SH-SY5Y (cell line): ENCODE measurements at regions not wholly inside any gene's neighbourhood (a gene's known extent, or its start where the extent isn't known, plus 50 kb on each side); places are given as distances from the start of the nearest gene placed in this dataset.

Experiments used
- GATA2 ChIP-seq: IDR thresholded peaks from 2 replicates; pipeline ENCODE4 v1.6.1; 2011; ENCODE audit warnings: mild to moderate bottlenecking, low read depth, low read length
- GATA3 ChIP-seq: IDR thresholded peaks from 2 replicates; pipeline ENCODE4 v1.6.1; 2011; ENCODE audit warnings: low read depth, mild to moderate bottlenecking, low read length, moderate library complexity

DNA sequence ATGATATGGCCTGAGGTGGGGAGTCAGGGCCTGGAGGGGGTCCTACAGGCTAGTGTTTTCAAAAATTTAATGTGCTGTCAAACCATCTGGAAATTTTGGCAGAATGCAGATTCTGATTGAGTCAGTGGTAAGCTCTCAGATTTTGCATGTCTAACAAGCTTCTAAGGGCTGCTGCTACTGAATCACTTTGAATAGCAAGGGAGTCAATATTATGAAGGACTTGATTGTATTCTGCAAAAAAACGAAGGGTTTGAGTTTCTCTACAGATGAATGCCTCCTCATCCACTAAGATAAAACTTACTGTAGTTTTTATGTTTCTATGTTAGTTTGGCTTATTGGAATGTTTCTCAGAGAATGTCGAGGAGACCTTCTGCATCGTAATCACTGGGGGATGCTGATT is 179.5 kb downstream of the TMEM38B start:
- TF ChIP-seq GATA2 (no peak), GATA3 (no peak)
